ENCODE measurements at regions not wholly inside any gene's neighbourhood (a gene's known extent, or its start where the extent isn't known, plus 50 kb on each side); places are given as distances from the start of the nearest gene placed in this dataset.
A peak's percentile ranks its signal among the peaks of the same experiment; 100 is the strongest.

DNA sequence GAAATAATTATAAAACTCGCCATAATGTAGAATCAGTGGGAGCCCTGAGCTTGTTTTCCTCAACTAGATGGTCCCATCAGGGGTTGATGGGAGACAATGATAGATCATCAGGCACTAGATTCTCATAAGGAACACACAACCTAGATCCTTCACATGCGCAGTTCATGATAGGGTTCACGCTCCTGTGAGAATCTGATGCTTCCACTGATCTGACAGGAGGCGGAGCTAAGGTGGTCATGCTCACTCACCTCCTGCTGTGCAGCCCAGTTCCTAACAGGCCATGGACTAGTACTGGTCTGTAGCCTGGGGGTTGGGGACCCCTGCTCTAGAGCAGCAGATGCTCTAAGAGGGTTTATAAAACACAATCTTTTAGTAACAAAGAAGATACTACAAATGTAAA, 183.6 kb downstream of the ANXA2 start:
- DNase-seq: no peak

DNA sequence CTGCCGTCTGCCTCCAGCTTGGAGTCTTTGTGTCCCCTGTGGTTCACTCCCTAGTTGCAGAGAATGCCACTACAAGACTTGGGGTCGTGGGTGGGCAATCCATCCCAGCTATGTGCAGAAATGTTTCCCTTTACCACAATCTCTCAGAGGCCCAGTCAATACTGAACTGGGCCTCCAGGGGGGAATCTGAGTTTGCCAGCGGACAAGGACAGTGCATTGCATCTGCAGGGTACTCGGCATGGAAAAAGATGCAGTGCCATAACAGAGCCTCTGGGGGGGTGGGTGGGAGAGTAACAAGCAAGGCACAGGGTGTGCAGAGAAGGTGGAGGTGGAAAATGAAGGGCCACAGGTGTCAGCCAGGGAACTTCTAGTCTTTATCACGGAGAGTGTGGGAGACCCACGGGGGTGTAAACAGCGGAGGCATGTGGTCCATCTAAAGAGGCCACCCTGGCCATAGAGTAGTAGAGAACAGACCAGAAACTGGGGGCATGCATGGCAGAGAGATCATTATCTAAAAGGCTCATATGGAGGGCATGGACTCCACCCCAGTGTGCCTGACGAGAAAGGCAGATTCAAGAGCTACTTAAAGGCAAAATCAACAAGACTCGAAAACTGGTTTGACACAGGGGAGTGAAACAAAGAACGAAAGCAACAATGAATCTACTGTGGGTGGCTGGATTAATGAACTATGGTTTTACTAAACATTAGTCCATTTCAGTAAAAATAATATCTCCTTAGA, 182.4 kb downstream of the ANXA2 start:
- DNase-seq: no peak

DNA sequence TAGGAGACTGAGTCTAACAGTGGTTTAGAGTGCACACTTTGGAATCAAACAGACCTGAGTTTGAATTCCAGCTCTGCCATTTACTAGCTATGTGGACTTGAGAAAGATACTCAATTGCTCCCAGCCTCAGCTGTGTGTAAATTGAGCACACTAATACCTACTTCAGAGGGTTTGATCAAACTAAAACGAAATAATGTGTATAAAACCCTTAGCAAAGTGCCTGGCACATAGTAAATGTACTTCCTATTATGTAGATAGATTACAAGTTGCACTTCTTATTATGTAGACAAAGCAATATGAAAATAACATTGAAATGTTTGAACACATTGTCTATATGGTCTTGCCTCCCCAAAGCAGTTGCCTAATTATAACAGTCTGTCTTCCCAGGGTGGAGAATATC, 180.6 kb downstream of the ANXA2 start:
- no peak for DNase-seq

DNA sequence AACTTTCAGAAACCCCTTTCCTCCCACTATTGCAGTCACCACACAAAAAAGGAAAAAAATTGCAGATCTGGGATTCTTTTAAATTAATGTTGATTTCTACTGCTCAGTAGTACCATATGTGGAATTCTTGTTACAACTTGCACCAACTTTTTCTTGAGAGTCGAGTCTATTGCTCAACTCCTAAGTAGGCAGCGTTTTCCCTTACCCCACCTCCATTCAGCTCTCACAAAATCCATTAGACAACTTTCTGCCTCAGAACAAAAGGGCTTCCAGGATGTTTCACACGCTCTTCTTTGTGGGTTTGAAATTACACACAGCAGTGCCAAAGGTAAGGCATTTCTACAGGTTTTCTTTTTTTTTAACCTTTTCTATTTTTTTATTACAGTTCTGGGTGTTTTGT, 179.5 kb downstream of the ANXA2 start:
- DNase-seq: no peak

DNA sequence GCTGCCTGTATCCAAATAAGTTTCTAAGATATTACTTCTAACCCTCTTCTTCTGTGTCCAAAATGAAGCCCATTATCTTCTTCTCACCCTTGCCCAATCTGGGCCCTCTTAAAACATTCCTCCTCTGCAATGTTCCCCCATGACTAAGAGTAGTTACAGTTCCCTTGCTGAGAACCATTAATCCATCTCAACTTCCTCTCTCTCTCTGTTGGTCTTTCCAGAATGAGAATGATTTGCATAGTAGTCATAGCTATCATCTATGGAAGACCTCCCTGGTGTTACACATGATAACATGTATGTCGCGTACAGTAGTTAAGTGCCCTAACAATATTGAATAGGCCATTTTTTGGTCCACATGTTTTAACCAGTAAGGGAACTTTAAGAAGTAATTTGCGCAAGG, 177.9 kb downstream of the ANXA2 start:
- DNase-seq: no peak

DNA sequence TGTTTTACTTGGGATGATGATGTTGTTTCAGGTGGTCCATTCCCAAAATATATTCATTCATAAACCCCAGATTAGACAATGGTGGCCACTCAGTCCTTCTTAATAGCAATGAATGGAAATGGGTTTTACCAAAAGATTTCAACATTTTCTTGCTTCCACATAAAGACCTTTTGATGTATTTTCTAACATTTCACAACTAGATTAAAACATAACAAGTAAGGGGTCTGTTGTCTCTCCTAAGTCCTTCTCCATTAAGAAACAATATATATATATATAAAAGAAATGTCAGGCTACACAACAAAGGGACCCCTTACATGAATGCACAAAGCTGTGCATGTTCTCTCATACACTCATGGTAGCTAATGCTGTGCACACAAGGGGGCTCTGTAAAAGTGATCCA, 176.4 kb downstream of the ANXA2 start:
- no peak for DNase-seq

DNA sequence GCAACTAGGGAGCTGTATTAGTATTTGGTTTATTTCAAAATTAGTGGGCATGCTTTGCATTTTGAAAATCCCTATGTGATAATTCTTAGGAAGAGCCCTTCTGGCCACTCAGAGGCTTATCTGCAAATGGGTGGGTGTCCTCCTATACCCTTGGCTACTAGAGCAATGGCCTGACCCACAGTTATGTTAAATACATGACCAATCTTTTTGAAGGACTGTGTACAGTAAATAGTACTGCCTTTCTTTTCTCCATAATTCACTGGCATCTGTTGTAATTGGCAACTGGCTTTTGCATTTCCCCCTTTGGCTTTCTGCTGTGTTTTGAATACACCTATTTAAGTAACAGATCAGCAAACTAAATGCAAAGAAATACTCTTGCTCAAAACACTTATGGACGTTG, 175.4 kb downstream of the ANXA2 start:
- DNase-seq: no peak

DNA sequence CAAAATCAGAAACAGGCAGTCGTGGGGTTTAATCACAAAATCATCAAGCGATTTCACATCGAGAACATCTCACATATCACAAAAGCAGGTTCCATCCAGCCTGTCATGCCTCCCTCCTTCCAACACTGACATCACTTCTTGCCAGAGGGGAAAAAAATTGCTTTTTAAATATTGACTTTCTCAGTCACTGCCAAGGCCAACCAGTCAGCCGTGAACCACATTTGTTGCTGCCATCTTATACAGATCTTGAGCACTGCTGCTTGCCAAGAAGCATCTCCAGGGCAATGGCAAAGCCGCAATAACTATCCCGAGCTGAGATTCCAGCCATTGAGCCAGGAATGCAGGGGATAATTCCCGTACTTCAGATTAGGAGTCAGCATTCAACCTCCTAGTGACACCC, 174.6 kb downstream of the ANXA2 start:
- DNase-seq: no peak

DNA sequence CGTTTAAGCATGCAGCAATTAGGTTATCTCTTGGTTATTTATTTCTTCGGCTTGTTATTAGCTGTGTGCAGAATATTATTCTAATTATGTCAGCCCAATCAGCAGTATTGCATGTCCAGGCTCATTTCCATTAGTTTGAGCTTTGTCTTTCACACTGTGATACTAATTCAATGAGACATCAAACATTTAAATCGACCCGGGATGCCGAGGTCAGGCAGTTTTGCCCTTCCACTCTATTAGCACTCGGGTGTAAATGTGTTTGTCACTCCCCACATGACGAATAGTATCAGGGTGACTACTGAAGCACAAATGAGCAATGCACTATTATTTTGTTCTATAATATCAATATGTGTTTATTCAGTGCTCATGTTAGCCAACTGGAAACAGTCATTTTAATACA, 170.9 kb downstream of the ANXA2 start:
- DNase-seq: no peak

DNA sequence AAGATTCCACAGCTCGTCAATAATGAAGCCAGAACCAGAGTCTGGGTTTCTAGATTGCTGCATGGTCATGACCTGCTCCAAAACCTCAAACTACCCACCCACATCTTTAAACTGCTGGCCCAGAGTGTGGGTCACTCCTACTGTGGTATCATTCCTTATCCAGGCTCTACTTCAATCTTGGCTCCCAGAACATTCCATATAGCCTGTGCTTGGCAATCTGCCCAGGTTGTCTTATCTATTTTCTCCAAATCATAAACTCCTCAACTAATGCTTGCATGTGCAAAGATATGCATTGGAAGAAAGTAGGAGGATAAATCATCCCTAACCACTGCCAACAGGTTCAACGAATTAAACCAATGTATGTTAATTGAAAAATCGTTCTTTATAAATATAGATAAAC, 169.7 kb downstream of the ANXA2 start:
- no peak for DNase-seq

DNA sequence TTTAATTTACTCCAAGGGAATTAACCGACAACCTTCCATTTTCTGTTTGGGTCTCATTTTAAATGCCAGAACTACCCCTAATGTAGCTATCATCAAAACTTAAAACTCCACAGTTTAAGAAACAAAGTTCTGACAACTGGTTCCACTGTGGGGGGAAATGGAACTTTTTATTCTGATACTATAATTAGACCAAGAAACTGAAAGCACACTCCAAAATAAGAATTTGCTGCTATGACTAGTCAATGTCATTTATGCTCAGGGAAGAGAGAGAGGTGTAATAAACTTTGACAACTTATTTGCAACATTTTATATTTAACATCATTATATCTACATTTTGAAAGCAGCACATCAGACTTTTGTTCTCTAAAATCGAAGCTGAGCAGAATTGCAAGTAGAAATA, 169.2 kb downstream of the ANXA2 start:
- DNase-seq: no peak

DNA sequence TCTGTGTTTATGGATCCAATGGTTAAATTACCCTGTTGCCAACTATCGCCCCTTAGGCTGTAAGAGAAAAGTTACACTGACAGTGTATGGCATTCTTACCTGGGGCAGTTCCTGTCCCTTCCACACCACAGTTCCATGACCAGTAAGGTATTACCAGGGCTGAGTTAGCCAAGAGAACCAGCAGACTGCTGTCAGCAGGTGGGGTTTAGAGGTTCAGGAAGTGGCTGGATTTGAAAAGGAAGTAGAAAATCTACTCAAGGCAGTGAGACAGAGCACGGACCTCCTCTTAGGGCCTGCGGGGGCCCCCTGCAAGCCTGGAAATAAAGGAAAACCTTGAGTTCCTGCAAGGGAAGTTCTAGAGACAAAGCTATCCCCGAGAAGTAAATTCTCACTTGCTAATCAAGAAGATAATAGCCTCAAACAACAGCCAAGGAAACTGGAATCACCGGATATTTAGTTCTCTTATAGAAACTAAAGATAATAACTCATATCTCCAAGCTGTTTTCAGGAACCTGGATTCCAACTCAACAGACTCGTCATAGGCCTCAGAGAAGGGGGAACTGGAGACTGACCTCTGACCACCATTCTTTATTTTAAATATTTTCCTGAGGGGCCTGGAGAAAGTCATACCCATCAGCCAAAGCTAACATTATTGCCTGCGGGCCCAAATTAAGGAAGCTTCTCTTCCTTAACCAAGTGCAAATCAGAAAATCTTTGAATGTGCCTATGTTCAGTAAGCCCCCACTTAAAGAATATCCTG, 161.7 kb downstream of the ANXA2 start:
- no peak for DNase-seq

DNA sequence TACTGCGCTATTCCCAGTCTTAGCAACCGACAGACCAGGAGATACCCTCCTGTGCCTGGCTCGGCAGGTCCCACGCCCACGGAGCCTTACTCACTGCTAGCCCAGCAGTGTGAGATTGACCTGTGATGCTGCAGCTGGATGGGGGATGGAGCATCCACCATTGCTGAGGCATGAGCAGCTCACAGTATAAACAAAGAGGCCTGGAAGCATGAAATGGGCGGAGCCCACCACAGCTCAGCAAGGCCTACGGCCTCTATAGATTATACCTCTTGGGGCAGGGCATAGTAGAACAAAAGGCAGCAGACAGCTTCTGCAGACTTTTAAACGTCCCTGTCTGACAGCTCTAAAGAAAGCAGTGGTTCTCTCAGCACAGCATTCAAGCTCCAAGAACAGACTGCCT, 160.3 kb downstream of the ANXA2 start:
- no peak for DNase-seq

DNA sequence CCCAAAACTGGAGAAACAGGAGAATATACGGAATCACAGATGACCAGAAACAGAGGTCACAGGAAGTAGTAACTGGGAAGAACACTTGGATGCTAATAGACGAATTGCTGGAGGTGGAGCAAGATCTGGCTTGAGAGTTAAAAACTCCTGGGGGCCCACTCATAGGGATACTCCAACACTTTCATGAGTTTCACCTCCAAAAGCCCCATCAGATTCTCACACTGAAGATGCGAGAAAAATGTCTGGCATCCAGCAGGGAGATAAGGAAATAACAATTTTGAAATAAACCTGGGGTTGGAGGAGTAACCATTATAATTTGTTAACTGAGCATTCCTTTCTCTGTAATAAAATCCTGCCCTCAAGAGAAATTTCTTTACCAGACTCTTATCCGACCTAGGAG, 154.0 kb downstream of the ANXA2 start:
- no peak for DNase-seq

DNA sequence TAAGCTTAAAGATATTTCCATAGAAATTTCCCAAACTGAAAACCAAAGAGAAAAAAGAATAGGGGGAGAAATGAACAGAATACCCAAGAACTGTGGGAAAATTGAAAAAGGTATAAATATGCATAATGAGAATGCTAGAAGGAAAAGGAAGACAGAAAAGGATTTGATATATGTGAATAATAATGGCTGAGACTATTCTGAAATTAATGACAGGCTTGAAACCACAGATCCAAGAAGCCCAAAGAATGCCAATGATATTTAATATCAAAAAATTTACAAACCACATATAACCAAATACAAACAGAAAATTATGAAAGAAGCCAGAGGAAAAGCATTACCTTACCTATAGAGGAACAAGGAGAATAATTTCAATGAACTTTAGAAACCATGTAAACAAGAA, 153.0 kb downstream of the ANXA2 start:
- DNase-seq: no peak

DNA sequence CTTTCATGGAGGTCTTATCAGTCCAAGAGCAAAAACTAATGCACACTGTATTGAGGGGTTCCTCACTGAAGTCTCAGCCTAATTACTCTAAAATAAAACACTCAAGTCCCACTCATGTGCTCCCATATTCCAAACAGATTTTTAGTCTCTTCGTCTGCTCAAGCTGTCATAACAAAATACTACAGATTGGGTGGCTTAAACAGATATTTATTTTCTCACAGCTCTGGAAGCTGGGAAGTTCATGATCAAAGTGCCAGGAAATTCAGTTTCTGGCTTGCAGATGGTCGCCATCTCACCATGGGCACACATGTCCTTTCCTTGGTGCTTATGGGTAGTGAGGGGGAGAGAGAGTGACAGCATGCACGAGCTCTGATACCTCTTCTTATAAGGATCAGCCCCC, 147.5 kb downstream of the ANXA2 start:
- DNase-seq: no peak

DNA sequence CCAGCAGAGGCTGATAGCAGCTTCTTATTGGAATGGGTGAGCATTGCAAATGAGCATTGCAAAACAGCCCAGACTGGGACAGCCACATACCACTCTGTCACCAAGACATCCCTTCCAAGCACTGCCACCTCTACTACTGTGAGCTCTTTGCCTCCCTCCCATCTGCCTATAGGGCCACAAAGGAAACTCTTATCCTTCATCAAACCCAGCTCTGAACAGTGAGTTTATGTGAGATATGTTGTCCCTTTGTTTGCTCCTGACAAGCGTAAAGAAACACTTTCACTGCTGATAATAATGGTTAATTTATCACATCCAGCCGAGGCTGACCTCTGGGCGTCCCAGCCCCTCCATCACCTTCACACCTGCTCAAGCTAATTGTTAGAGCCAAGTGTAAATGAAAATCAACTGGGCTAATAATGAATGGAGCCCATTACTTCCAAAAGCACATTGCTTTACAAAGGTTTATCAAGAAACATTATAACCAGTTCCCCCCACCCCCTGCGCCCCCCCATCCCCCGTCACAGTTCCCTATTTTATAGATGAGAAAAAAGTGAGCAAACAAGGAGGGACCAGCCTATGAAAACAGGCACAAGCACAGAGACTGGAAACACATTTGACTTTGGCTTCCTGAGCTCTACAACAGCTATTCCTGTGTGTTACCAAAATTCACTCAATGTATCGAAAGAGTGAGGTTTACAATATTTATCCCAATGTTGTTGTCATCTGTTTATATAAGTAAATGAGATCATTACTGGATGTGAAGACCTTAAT, 146.3 kb downstream of the ANXA2 start:
- no peak for DNase-seq

DNA sequence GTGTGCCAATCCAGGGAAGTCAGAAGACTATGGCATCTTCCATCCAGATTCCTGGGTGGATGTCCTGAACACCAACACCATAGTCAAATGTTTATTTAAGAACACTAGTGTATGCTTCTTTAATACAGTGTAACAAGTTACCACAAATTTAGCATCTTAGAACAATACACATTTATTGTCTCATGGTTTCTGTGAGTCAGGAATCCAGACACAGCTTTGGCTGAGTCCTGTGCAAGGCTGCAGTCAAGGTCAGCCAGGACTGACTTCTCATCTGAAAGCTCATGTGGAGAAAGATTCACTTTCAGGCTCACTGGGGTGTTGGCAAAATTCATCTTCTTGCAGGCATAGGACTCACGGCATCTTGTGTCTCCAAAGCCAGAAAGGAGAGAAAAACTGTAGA, 143.4 kb downstream of the ANXA2 start:
- no peak for DNase-seq

DNA sequence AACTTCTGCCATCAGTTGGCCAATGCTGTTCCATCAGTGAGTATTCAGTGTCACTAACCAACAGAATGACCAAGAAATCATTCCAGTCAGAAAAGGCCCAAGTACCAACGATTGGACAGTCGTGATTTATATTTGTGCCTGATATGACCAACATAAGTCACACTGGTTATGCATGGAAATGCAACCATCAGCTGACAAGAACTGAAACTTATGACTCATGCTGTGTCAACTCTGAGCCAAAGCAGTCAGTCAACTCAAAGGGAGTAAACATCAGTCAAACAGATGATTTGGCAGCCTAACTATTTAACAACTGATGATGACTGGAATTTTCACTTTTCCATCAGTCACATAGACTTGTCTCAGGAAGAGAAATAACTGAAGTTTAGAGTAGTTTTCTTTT, 142.4 kb downstream of the ANXA2 start:
- DNase-seq: peak in 1 of 5 donors; percentile 81

DNA sequence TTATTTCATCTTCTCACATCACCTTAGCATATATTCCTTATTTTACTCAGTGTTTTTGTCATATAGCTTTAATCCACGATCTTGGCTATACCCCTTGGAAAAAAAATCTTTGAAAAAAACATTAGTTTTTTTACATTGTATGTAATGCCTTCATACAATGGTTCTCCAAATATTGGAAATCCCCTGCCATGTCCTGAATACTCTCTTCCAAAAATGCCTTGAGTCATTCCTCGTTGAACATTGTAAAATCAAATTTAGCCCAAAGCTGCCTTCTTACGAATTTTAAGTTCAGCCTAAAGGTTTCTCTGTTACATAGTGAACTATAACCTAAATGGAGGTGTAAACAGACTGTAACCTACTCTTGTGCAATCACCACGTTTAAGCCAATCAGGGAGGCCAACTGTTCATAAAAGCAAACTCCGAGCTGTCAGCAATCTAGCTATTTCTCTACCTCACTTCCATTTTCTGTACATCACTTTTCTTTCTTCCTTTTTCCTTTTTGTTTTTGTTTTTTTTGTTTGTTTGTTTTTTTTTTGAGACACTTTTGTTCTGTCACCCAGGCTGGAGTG, 140.1 kb downstream of the ANXA2 start:
- no peak for DNase-seq

DNA sequence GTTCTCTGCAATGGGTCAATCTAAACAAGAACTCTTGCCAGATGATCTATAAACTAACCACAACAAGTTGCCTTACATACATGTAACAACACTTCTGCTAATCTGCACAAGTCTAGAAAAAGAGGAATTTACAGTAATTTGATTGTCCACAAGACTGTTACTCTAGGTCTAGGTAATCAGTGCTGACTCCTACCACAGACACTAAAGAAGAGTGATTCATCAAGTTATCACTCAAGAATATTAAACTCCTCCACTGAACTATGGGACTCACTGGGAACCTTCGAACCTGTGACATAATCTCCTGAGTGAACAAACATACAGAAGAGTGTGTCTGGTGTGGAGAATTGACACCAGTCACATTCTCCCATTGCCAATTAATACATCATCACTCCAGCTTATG, 138.3 kb downstream of the ANXA2 start:
- DNase-seq: no peak

DNA sequence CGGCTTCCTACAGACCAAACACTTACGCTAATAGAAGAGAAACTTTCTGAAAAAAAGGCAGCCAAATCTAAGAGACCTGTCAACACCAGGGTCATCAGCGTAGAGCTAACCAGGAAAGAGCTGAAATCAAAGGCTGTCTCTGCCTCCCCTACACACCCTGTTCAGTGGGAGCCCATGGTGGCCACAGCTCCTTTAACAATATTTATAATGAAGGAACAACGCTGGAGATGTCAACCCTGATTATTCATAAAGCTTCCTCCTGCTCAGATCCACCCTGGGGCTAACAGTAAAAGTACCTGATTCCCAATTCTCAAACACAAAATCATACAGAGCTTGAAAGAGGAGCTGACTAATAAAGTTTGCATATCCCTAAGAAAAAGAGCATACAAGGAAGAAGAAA, 133.7 kb downstream of the ANXA2 start:
- DNase-seq: no peak

DNA sequence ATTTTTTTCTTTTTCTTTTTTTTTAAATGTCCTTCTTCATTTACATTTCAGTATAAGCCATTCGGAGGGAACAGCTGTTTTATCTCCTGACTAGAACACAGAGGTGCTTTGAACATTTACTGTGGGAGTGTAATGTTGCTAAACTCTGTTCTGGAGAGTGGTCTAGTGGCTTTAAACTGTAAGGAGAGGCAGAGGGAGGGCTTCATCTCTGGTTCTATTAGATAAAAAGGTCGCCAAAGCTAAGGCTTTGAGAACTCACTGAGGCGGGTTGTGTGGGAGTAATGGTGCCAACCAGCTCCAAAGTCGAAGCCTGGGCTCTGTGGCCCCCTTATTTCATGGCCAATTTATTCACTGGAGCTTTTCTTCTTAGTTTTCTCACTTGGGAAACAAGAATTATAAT, 133.2 kb downstream of the ANXA2 start:
- no peak for DNase-seq

DNA sequence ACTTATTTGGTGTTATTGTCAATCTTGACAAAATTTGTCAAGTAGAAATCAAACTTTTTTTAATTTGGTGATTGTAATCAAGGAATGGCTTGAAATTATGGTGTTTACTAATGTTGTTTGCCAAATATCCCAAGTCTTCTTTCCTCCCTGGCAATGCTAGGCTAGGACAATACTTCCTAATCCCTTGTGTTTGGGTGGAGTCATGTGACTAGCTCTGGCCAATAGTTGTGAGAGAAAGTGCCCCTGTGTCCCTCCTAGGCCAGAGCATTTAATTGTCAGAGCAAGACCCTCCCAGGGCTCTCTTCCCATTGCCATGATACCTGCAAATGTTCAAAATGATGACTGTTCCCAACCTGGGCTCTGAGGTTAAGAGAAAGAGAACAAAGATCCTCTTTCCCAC, 132.7 kb downstream of the ANXA2 start:
- DNase-seq: no peak

Measured in T-helper 1 cell (primary cell).